HG02884 (cell line): ENCODE measurements at regions not wholly inside any gene's neighbourhood (a gene's known extent, or its start where the extent isn't known, plus 50 kb on each side); places are given as distances from the start of the nearest gene placed in this dataset.
"Not testable (repeated sequence)": the region's sequence is repeated elsewhere in the genome, so short reads cannot be mapped to it uniquely, and the experiment has no call there.

Experiments
- ATAC-seq: cut with Tn5 transposase; IDR thresholded peaks from one replicate; pipeline ENCODE4 v1.9.1; 2021; ENCODE audit warnings: mild to moderate bottlenecking, moderate library complexity; ENCODE audit not compliant: unreplicated experiment

GRCh38 chr6:6995328-6995727 is 112.4 kb upstream of the RREB1 start:
- ATAC-seq = no peak

- ATAC-seq = no peak
Measured at GRCh38 chr6:6996124-6996523, 111.6 kb upstream of the RREB1 start.

GRCh38 chr6:6997263-6998193 is 110.2 kb upstream of the RREB1 start:
- no peak for ATAC-seq

- ATAC-seq = no peak
Measured at GRCh38 chr6:6998194-6998569, 109.6 kb upstream of the RREB1 start.

GRCh38 chr6:7000825-7001777 is 106.7 kb upstream of the RREB1 start:
- ATAC-seq = no peak

- no peak for ATAC-seq
Measured at GRCh38 chr6:7003041-7003440, 104.7 kb upstream of the RREB1 start.

- no peak for ATAC-seq
Measured at GRCh38 chr6:7004581-7005297, 103.0 kb upstream of the RREB1 start.

GRCh38 chr6:7006515-7007191 is 101.1 kb upstream of the RREB1 start:
- ATAC-seq = no peak

GRCh38 chr6:7008451-7008988 is 99.2 kb upstream of the RREB1 start:
- ATAC-seq = no peak

GRCh38 chr6:7016226-7016625 is 91.5 kb upstream of the RREB1 start:
- ATAC-seq = no peak

GRCh38 chr6:7021301-7021700 is 86.5 kb upstream of the RREB1 start:
- ATAC-seq = no peak

- ATAC-seq = no peak
Measured at GRCh38 chr6:7025861-7026260, 81.9 kb upstream of the RREB1 start.

GRCh38 chr6:7028963-7029362 is 78.8 kb upstream of the RREB1 start:
- not testable (repeated sequence) for ATAC-seq

- ATAC-seq = not testable (repeated sequence)
Measured at GRCh38 chr6:7030968-7031367, 76.8 kb upstream of the RREB1 start.

GRCh38 chr6:7033202-7033601 is 74.6 kb upstream of the RREB1 start:
- no peak for ATAC-seq

GRCh38 chr6:7034055-7034454 is 73.7 kb upstream of the RREB1 start:
- no peak for ATAC-seq

GRCh38 chr6:7035837-7036249 is 71.9 kb upstream of the RREB1 start:
- no peak for ATAC-seq

GRCh38 chr6:7041511-7042026 is 66.2 kb upstream of the RREB1 start:
- no peak for ATAC-seq

GRCh38 chr6:7042056-7042653 is 65.6 kb upstream of the RREB1 start:
- ATAC-seq = no peak
